Forelimb muscle (tissue), 1 donor: ENCODE measurements at regions not wholly inside any gene's neighbourhood (a gene's known extent, or its start where the extent isn't known, plus 50 kb on each side); places are given as distances from the start of the nearest gene placed in this dataset.

ENCODE experiments used
- DNase-seq: peaks from one replicate; pipeline ENCODE4 v3.0.0-alpha.2; 2013; ENCODE audit warnings: low read depth

- DNase-seq: no peak
These were observed 288.3 kb upstream of the NR4A3 start for GRCh38 chr9:99533421-99533820.

DNA sequence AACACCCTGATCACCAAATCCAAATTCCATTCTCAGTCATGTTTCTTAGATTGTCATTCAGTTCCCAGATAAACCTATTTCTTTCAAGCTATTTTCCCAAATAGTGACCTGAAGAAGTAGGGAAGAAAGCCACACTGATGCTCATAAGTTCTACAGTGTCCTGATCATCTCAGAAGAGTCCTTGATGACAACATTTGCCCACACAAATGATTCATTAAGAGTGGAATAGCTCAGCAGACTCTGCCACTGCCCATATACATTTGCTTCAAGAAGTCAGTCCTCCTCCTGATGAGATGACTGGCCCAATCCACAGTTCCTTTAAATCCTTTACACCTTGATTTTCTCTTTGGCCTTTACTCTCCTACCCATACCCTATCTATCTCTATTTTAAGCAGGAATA is 283.7 kb upstream of the NR4A3 start:
- DNase-seq: no peak

- no peak for DNase-seq
These were observed 277.2 kb upstream of the NR4A3 start for GRCh38 chr9:99544526-99544925.

GRCh38 chr9:99549441-99549840 is 272.2 kb upstream of the NR4A3 start:
- DNase-seq: no peak

- no peak for DNase-seq
These were observed 265.9 kb upstream of the NR4A3 start for GRCh38 chr9:99555792-99556191.

DNA sequence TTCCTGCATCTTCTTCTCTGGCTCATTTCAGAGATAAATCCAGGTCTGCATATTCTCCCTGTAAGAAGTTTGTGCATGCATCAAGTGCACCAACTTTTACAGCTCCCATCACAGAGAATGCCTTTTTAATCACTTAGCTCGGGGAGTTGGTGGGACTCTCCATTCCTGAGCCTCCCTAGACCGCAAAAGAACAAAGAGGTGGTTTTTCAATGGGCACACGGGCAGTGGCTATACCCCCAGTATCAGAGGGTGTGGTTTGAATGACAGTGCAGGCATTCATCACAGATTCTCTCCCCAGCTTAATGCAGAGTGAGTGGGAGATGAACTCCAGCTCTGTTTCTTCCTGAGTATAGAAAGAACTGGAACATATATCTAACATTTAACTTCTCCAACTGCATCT is 264.7 kb upstream of the NR4A3 start:
- DNase-seq: no peak

GRCh38 chr9:99557816-99558215 is 263.9 kb upstream of the NR4A3 start:
- no peak for DNase-seq

DNA sequence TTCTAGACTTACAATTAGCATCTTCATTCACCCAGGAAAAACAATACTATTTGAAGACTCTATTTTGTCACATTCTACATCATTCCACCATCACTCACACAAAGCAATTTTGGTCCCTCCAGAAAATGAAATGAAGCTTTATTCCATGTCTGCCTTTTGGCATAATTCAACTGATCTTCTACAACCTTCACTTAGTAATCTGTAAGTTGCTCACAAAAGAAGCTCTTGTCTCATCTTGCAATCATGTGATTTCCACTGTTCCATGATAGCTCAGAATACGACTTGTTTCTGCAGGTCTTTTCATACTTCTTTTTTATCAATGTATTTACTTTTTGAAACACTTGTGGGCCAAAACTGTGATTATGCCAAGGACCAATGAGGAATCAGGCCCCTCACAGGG is 261.9 kb upstream of the NR4A3 start:
- no peak for DNase-seq

DNA sequence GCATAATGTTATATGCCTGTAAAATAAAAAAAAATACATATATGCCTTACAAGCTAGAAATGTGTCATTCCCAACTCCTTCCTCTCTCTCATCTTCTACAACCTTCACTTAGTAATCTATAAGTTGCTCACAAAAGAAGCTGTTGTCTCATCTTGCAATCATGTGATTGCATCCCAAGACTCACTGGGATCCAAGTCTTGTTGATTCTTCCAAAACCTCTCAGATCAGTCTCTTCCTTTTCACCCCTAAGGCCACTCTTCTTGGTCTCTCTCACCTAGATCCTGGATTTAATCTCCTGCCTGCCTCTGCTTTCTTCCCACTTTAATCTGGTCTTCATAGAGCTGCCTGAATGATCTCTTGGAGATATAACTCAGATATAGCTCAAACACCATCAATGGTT is 261.1 kb upstream of the NR4A3 start:
- DNase-seq: no peak

DNA sequence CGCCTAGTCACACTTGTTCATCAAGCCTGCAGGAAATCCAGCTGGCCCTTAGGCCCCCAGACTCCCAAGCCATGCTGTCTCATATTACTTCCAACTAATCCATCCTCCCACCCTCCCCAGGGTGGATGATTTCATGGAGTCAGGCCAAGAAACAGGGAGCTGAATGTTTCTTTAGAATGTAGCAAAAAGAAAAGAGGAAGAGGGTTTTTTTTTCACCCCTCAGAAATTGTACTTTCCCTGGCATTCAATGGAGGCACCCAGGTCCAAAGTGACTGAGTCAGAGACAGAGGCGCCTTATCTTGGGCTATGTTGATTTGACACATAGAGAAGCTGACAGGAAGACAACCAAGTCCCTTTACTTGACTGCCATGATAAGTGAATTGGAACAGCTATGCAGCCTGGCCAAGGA is 260.2 kb upstream of the NR4A3 start:
- no peak for DNase-seq

DNA sequence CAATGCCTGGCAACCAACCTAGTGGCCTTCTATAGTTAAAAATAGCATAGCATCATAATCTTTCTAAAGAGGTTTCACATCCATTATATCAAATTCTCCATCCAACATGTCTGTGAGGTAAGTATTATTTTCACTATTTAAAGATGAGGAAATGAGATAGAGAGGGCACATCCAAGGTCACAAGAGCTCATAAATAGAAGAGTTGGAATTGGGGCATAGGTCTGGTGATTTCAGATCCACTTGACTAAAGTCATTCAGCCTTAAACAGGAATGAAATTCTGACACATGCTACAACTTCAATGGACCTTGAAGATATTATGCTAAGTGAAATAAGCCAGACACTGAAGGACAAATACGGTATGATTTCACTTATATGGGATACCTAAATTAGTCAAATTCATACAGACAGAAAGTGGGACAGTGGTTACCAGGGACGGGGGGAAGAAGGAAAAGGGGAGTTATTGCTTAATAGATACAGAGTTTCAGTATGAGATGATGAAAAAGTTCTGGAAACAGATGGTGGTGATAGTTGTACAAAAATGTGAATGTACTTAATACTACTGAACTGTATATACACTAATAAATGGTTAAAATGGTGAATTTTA is 259.6 kb upstream of the NR4A3 start:
- no peak for DNase-seq

GRCh38 chr9:99563364-99563763 is 258.3 kb upstream of the NR4A3 start:
- DNase-seq: no peak

- no peak for DNase-seq
These were observed 256.5 kb upstream of the NR4A3 start for GRCh38 chr9:99565203-99565602.

DNA sequence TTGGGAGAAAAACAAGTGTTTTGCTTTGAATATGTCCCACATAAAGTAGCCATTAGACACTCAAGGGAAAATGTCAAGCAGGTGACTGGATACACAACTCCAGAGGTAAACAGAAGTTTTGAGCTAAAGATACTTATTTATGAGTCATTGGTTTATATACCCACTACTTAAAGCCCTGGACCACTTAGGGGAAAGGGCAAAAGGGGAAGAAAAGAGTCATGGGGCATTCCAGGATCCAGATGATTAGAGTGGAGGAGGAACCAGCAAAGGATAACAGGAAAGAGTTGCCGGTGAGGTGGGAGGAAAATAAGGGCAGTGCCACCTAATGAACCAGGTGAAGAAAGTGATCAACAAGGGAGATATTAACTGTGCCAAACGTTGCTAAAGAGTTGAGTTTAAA is 254.2 kb upstream of the NR4A3 start:
- no peak for DNase-seq

DNA sequence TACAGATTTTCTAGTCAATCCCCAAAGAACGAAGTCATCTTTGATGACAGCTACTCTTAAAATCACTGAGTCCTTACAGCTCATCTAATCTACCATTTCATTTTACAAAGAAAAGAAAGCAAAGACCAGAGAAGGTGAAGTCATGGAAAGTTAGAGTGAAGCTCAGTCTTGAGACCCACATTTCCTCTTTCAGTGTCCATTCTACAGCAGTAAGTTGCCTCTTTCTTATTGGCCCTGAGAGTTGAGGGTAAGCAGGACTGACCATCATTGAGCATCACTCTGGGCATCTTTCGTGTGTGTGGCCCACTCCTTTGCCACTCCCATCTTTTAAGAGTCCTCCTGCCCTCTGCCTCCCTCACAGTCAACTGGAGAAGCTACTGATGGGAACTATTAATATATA is 251.8 kb upstream of the NR4A3 start:
- no peak for DNase-seq

- no peak for DNase-seq
These were observed 249.1 kb upstream of the NR4A3 start for GRCh38 chr9:99572567-99572966.

DNA sequence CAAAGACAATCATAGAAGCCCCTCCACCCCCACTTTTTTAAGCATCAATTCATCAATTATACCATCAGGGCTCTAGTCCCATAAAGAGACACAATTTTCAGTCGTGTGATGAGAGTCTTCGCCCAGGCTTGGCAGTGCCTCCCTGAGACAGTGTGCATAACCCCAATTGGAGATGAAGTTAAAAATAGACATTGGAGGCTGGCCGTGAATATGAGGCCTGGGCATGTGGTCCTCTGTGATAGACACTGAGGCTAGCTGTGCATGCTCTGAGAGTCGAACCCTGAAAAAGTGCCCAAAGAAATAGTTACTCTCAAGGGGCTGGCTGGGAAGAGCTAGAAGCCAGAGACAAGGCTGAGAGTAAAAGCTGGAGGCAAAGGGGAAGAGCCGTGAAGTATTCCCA is 248.6 kb upstream of the NR4A3 start:
- no peak for DNase-seq

DNA sequence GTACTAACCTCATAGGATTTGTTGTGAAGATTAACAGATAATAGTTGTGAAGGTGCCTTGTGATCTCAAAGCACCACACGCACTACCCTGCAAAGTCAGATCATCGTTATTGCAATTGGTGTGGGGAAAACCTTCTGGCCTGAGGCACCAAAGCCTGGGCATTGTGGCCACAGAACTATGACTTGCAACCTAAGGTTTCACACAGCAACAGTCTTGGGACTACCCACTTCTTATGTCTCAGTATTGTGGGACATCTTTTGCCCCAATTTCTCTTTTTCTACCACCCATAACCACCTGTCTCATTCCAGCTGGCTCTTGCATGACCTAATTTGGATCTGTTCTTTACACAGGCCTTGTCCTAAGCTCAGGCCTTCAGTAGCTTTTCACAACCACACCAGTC is 247.8 kb upstream of the NR4A3 start:
- no peak for DNase-seq

- DNase-seq: no peak
These were observed 245.7 kb upstream of the NR4A3 start for GRCh38 chr9:99576002-99576401.

GRCh38 chr9:99576876-99577275 is 244.8 kb upstream of the NR4A3 start:
- no peak for DNase-seq

DNA sequence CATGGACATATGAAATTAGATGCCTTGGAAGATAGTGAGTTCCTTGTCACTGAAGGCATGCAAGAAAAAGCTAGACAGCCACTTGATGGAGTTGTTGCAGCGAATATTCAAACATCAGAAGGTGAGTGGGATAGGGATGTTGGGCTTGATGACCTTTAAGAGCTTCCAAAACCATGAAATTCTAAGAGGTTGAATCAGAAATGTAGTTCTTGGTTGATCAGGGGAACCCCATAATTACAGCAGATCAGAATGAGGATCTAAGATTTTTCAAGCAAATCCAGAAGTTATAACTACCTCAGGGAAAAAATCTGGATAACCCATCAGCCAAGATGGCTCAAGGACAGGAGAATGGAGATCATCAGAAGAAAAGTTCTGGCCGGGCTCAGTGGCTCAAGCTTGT is 244.3 kb upstream of the NR4A3 start:
- DNase-seq: no peak

GRCh38 chr9:99578666-99579065 is 243.0 kb upstream of the NR4A3 start:
- no peak for DNase-seq

DNA sequence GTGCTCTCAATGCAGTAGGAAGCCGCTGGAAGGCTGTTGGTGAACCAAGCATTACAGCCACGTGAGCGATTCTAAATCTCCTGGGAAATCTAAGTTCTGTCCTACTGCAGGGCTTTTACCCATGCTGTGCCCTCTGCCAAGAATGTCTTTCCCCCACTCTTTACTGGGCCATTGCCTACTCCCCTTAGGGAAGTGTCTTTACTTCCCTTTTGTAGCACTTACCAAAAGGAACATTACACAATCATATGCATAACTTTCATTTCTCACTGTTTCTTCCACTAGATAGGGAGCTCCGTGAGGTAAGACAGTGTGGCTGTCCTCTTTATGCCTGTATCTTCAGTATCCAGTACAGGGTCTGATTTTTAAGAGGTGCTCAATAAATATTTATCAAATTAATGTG is 241.7 kb upstream of the NR4A3 start:
- DNase-seq: no peak

DNA sequence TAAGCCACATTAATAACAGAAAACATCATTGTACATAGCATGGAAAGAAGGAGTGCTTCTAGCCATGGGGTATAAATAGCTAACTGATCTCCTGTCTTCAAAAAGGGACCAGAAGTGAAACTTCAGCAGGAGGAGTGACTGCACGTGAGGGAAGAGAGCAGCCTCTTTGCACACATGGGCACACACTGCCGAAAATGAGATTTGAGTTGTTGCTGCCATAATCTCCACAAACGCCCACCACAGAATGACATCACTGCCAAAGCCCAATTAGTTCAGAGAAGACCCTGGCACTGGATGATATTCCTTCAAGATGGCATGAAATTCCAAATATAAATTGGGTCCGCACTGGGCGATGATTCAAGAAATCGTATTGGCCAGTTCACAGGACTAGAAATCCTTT is 238.9 kb upstream of the NR4A3 start:
- no peak for DNase-seq

GRCh38 chr9:99588299-99588698 is 233.4 kb upstream of the NR4A3 start:
- no peak for DNase-seq
